Hematopoietic multipotent progenitor cell treated with erythropoietin and hydrocortisone succinate and interleukin-3 and kit ligand, for 6 days (in vitro differentiated cells): ENCODE measurements at regions not wholly inside any gene's neighbourhood (a gene's known extent, or its start where the extent isn't known, plus 50 kb on each side); places are given as distances from the start of the nearest gene placed in this dataset.

ENCODE experiments used
- DNase-seq: peaks from one replicate; pipeline ENCODE4 v3.0.0-alpha.2; 2015

DNA sequence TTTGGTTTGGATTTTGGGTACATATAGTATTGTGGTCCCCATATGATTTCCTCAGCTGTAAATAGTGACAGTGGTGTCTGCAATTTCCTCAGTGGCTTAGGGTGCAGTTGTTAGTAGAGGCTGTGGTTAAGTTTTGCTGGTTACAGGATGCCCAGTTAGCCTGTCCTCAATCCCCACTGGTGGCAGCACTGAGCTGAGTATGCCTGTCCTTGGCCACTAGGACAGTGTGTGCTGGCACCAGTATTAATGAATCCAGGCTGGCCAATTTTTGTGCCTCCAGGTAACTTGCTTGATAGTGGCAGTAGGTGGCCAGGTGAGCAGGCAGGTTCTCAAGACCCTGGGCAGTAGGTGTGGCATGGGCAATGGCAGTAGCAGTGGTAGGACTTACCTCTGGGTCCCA lies 973.1 kb downstream of the TMEM182 start:
- no peak for DNase-seq

DNA sequence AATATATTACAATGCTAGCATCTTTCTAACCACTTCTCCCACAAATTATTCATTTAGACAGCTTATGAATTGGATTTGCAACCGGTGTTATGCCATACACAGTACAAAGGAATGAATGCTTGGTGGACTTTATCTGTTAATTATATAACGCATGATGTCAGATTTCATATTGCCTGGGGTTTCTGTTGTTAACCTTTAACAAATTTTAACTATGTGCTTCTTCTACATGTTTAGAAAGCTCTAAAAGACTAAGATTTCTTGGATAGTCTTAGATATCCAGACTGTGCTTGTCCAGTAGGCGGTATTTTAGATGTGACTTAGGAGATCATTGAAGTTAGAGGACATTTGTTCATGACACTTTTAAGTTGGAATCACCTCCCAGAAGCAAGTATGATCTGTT lies 976.3 kb downstream of the TMEM182 start:
- no peak for DNase-seq

GRCh38 chr2:103738606-103739005 lies 976.8 kb downstream of the TMEM182 start:
- DNase-seq = no peak

DNA sequence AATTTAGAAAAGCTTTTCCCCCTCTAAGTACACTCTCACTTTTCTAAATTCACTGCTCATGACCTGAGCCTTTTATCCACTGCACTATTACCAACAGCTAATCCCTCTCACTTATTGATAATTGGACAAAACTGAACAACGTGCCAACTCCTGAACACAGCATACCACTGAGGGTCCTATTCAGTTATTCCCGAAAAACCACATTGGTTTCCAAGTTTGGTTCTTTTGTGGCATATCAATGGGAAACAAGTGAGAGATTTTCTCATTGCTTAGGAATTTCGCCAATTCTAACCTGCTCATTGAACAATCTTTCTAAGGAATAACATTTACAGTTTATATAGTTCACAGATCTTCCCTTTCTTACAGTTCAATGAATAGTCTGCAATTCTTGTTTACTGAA lies 977.4 kb downstream of the TMEM182 start:
- DNase-seq = no peak

DNA sequence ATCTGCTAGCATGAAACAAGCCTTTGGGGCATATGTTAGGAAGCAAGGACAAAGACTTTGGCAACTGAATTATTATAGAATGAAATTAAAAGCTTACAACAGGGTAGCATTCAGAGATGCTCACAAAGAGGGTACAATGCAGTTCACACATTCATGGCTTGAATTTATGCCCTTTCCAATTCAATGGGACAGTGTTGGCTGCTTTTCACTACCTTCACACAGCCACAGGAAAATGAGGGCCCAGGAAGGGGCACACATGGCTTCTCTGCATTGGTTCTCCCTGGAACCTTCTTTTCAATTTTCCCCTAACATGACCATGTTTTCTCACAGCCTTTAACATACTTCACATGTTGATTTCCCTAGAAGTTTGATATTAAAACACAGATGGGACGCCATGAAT lies 978.1 kb downstream of the TMEM182 start:
- no peak for DNase-seq

DNA sequence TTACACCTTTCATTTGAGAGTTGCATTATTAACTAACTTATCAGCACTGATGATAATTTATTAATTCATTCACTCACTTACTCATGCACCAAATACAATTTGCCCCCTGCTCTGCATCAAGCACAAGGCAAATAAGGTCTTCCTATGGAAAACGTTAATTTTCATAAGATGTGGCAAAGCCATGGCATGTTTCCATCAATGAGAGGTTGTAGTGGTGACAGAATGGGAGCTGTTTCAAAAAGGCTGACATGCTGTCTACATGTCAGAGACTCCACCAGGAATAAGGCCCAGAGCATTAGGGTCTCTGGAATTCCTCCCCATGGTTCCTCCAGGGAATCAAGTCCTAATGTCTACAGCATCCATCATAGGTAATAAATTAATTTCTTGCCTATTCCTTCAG lies 978.8 kb downstream of the TMEM182 start:
- no peak for DNase-seq

DNA sequence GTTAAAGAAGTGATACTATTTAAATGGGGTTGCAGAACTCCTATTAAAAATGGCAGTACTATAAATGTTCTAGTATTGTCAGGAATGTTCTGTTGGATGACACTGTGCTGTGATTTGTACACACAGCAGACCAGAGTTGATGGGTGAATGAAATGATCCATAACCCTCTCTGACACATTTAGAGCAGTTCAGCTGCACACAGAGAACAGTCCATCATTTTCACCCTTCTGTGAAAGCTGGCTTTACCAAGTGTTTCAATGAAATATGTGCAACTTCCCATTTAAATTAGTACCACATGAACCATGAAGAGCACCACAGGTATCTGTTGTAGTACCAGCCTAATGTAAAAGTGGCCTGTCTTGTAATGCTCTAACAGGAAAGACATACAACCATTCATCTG lies 981.4 kb downstream of the TMEM182 start:
- DNase-seq = no peak

GRCh38 chr2:103754530-103754929 lies 992.7 kb downstream of the TMEM182 start:
- DNase-seq = no peak

GRCh38 chr2:103773884-103774283 lies 1012.1 kb downstream of the TMEM182 start:
- DNase-seq = no peak

DNA sequence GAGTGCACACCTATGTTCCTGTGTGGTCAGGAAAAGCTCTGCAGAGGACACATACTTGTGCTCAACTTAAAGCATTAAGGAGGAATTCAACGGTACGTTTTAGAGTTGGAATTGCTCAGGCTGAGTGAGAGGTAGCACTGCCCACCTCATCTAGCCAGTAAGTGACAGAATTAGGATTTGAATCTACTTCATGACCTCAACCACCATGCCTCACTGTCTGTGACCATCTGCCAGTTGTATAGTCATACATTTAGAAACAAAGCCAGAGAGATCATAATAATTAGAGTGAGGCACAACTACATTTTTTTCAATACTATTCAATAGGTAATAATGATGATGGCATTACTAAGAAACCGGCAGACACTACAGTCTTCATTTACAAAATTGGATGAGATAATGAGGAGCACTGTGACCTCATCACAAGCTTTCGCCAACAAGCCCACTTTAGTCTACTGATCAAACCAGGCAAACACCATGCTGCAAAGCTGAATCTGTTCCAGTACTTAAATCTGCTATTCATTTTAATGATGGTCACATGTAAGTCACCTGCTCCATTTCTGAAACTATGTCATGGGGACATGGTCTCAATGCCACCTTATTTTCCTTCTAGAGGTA lies 1018.4 kb downstream of the TMEM182 start:
- DNase-seq = no peak

- DNase-seq = no peak
These were observed 1019.5 kb downstream of the TMEM182 start for GRCh38 chr2:103781313-103781712.

DNA sequence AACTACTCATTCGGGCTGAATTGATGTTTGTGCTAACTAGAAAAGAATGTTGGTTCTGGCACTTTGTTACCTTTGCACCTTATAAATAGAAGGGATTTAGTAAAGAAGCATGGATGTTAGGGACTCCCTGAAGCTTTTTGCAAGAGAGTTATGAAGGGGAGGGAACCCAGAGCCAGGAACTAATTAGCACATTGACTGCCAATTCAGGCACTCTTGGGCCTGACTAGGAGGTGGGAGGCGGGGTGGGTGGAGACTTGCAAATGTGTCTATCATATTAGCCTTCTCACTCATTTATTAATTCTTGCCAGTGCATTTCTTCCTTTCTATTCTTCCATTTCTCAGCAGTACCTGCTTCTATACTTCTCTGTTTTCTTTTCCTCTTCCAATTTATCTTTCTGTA lies 1022.4 kb downstream of the TMEM182 start:
- DNase-seq = no peak

- no peak for DNase-seq
These were observed 1023.6 kb downstream of the TMEM182 start for GRCh38 chr2:103785432-103785831.

GRCh38 chr2:103785956-103786355 lies 1024.1 kb downstream of the TMEM182 start:
- no peak for DNase-seq

- DNase-seq = no peak
These were observed 1026.6 kb downstream of the TMEM182 start for GRCh38 chr2:103788389-103788788.

- DNase-seq = no peak
These were observed 1027.1 kb downstream of the TMEM182 start for GRCh38 chr2:103788951-103789350.

- DNase-seq = no peak
These were observed 1027.7 kb downstream of the TMEM182 start for GRCh38 chr2:103789381-103790095.

DNA sequence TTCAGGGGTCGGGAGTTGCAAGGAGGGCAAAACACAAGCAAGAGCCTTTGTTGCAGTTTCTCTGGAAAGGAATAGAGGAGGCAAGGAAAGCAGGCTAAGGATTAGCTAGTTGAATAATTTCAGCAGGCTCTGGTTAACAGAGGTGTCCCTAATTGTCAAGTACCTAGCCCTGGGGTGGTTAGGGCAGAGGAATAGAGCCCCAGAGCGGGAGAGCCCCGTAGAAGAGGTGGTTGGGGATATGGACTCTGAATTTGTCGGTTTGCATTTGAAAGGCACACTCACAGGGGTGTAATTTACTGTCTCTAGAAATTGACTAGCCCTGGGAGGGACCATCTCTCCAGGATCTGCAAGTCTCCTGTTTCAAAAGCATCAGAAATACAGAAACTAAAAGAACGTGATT lies 1030.2 kb downstream of the TMEM182 start:
- no peak for DNase-seq

DNA sequence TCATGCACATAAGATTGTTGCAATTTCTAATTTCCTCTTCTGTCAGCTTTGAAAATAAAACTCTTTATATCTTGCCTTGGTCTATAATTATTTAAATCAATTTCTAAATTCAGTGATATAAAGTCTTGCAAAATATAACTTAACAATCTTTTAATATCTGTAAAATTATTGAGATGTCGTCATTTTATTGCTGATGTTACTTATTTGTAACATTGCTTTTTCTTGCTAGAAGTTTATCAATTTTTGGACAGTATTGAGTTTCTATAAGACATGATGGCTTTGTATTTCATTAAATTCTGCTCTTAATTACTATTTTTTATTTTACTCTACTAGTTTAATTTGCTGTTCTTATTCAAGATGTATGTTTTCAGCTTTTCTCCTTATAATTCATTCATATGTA lies 1036.5 kb downstream of the TMEM182 start:
- no peak for DNase-seq

GRCh38 chr2:103804013-103804412 lies 1042.2 kb downstream of the TMEM182 start:
- DNase-seq = no peak

DNA sequence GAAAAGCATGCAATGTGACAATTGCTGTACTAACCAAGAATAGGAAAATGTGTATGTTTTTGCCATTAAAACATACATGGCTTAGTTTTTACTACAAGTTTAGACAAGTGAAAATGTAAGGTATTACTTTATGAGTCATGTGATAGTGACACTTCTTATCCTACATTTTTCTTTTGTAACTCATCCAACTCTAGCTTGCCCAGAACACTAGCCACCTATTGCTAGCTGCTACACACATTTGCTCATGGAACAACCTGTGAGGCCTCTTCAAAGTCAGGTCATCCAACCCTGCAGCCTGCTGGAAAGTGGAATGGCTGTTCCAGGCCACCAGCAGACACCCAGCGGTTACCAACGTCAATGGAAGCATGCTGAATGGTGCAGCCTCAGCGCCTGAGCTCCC lies 1043.9 kb downstream of the TMEM182 start:
- DNase-seq = no peak

GRCh38 chr2:103808814-103809213 lies 1045.1 kb upstream of the POU3F3 start:
- no peak for DNase-seq

- no peak for DNase-seq
These were observed 1044.5 kb upstream of the POU3F3 start for GRCh38 chr2:103809415-103809814.

- no peak for DNase-seq
These were observed 1043.9 kb upstream of the POU3F3 start for GRCh38 chr2:103809941-103810441.

DNA sequence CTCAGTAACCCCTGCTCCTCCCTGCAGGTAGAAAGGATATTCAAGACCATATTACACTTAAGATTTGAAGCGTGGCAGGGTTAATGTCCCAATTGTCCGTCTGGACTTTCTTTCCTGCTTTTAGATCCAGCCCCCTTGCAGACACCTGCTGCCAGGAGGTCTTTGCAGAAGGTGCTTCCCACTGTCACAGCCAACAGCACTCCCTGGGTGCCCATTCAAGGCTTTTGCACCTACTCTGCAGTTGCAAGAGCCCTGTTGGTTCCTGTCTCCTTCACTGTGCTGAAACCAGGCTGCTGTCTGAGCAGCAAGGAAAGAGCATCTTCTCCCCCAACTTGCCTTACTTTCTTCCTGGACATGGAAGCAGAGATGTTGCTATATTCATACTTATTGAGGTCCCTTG lies 1043.0 kb upstream of the POU3F3 start:
- no peak for DNase-seq
